Nephron progenitor cell (in vitro differentiated cells): ENCODE measurements at regions not wholly inside any gene's neighbourhood (a gene's known extent, or its start where the extent isn't known, plus 50 kb on each side); places are given as distances from the start of the nearest gene placed in this dataset.

Experiments used
- DNase-seq: peaks from one replicate; pipeline ENCODE4 v3.0.0; 2021
- H3K27ac Mint-ChIP-seq: 2 replicates; pipeline ENCODE4 v1.8.0; 2021; ENCODE audit warnings: mild to moderate bottlenecking, moderate library complexity, mixed read lengths
- H3K27me3 Mint-ChIP-seq: 2 replicates; pipeline ENCODE4 v1.8.0; 2021; ENCODE audit warnings: mild to moderate bottlenecking, low read depth, mixed read lengths; ENCODE audit not compliant: poor library complexity
- H3K36me3 Mint-ChIP-seq: 2 replicates; pipeline ENCODE4 v1.8.0; 2021; ENCODE audit warnings: low read depth, mixed read lengths
- H3K4me1 Mint-ChIP-seq: 2 replicates; pipeline ENCODE4 v1.8.0; 2021; ENCODE audit warnings: mixed read lengths
- H3K4me3 Mint-ChIP-seq: 2 replicates; pipeline ENCODE4 v1.8.0; 2021; ENCODE audit warnings: mild to moderate bottlenecking, moderate library complexity, mixed read lengths
- H3K9me3 Mint-ChIP-seq: 2 replicates; pipeline ENCODE4 v1.8.0; 2021; ENCODE audit warnings: mild to moderate bottlenecking, moderate library complexity, mixed read lengths
- CTCF ChIP-seq: fragments of 200-600 bp; sonication (generic); IDR thresholded peaks from 2 replicates; pipeline ENCODE4 v1.5.0; 2021; ENCODE audit warnings: antibody characterized with exemption

DNA sequence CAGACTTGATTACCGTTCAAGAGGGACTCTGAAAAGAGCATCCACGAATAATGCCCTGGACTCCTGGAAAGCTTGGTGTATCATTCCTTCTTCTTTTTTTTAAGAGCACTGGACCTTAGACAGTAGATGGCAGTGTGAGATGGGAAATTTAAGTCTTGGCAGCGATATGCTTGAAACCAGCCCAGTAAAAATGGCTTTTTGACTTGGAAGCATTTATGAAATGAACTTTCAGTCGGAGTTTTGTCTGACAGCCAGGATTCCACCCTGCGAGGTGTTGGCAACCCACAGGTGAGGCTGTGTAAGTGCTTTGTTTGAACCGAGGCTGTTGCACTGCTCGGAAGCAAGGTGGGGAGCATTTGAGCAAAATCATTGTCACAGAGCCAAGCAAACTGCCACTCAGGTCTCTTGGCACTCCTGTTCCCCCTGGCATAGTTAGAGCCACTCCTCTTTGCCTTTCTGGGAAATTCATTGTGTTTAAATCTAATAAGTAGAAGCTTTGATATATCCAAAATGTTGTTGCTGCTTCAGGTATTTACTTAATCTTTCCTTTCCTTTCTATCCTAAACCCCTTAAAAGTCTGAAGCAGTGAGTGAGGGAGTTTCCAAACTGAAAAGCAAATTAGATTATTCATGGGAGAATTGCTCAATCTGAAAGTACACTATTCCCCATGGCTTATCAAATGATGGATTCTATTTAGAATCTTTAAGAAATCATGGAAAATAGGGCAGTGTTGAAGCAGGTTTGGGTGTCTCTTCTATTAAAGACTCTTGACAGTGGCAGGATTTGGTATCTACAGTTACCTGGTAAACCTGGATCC is 272.8 kb upstream of the SLC35B3 start:
- peak; percentile 31 for TF ChIP-seq CTCF
- H3K4me3 Mint-ChIP-seq: no peak overlapping the region
- H3K36me3 Mint-ChIP-seq: no peaks in the 10 kb centered on the region
- H3K27ac Mint-ChIP-seq: no peak overlapping the region
- peaks cover 9% of the 10 kb centered on the region for H3K4me1 Mint-ChIP-seq
- no peak for DNase-seq
- H3K9me3 Mint-ChIP-seq: no peaks in the 10 kb centered on the region
- H3K27me3 Mint-ChIP-seq: no peaks in the 10 kb centered on the region

DNA sequence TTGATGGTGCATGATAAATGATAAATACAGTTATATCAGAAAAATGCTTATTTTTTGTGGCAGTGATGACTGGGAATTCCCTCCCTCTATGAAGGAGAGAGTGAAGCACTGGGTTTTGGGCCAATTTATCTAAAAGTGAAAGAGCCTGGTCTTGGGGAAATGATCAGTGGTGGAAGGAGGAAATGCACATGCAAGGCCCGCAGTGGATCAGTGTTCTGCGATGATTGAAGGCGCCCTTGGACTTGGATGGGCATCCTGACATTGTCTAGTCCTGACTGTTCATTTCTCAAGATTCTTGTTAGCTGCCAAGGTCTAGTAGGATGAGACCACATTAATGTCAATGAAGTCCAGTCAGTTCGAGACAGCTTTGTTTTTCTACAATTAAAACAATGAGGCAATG is 272.0 kb upstream of the SLC35B3 start:
- no peak overlapping the region for H3K4me3 Mint-ChIP-seq
- H3K27me3 Mint-ChIP-seq: no peaks in the 10 kb centered on the region
- no peak for DNase-seq
- peaks cover 9% of the 10 kb centered on the region for H3K4me1 Mint-ChIP-seq
- no peak overlapping the region for H3K27ac Mint-ChIP-seq
- no peak for TF ChIP-seq CTCF
- H3K9me3 Mint-ChIP-seq: no peaks in the 10 kb centered on the region
- H3K36me3 Mint-ChIP-seq: no peaks in the 10 kb centered on the region

- H3K27me3 Mint-ChIP-seq: no peaks in the 10 kb centered on the region
- H3K4me3 Mint-ChIP-seq: no peak overlapping the region
- no peak overlapping the region for H3K27ac Mint-ChIP-seq
- H3K9me3 Mint-ChIP-seq: no peaks in the 10 kb centered on the region
- H3K4me1 Mint-ChIP-seq: peaks cover 9% of the 10 kb centered on the region
- no peak for TF ChIP-seq CTCF
- DNase-seq: no peak
- H3K36me3 Mint-ChIP-seq: no peaks in the 10 kb centered on the region
These were observed 270.2 kb upstream of the SLC35B3 start for GRCh38 chr6:8705435-8706020.

GRCh38 chr6:8703059-8703458 is 267.7 kb upstream of the SLC35B3 start:
- DNase-seq: no peak
- no peaks in the 10 kb centered on the region for H3K9me3 Mint-ChIP-seq
- no peak overlapping the region for H3K27ac Mint-ChIP-seq
- H3K36me3 Mint-ChIP-seq: no peaks in the 10 kb centered on the region
- no peaks in the 10 kb centered on the region for H3K27me3 Mint-ChIP-seq
- TF ChIP-seq CTCF: no peak
- H3K4me1 Mint-ChIP-seq: peaks cover 9% of the 10 kb centered on the region
- H3K4me3 Mint-ChIP-seq: no peak overlapping the region

GRCh38 chr6:8688821-8689220 is 253.5 kb upstream of the SLC35B3 start:
- TF ChIP-seq CTCF: no peak
- Mint-ChIP-seq H3K27me3 (peaks cover 8% of the 10 kb centered on the region), H3K4me3 (no peak overlapping the region), H3K36me3 (peaks cover 4% of the 10 kb centered on the region), H3K27ac (no peak overlapping the region), H3K4me1 (no peaks in the 10 kb centered on the region), H3K9me3 (peaks cover 23% of the 10 kb centered on the region)
- DNase-seq: no peak

DNA sequence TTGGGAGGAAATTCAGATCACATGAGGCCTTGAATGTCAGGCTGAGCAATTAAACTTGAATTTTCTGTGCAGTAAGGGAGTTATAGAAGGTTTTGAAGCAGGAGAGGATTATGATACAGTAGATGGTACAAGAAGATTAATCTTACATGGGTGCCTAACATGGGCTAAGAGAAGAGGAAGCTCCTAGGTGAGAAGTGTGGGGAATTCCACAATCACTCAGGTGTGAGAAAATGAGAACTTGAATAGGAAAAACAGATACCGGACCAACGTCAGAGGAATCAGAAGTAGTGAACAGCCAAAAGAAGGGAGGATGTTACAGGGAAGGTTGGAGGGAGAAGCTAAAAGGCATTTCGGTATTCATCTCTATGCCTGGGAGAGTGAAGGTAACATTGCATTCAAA is 250.7 kb upstream of the SLC35B3 start:
- DNase-seq: no peak
- no peak overlapping the region for H3K27ac Mint-ChIP-seq
- H3K36me3 Mint-ChIP-seq: no peaks in the 10 kb centered on the region
- no peaks in the 10 kb centered on the region for H3K4me1 Mint-ChIP-seq
- no peak for TF ChIP-seq CTCF
- H3K4me3 Mint-ChIP-seq: no peak overlapping the region
- H3K9me3 Mint-ChIP-seq: peaks cover under 1% of the 10 kb centered on the region
- peaks cover 8% of the 10 kb centered on the region for H3K27me3 Mint-ChIP-seq
